H1 (cell line): ENCODE measurements at regions not wholly inside any gene's neighbourhood (a gene's known extent, or its start where the extent isn't known, plus 50 kb on each side); places are given as distances from the start of the nearest gene placed in this dataset.

Experiments
- CTCF ChIA-PET: fragments of 300-600 bp; sonication (Branson Sonifier 250); formaldehyde crosslinking; loops from one replicate; lab custom pipeline; 2021; ENCODE audit not compliant: partially characterized antibody; lab: Charles Lee
- POLR2A ChIA-PET: fragments of 300-600 bp; sonication (Branson Sonifier 250); formaldehyde crosslinking; loops from one replicate; lab custom pipeline; 2021; ENCODE audit warnings: inconsistent platforms; ENCODE audit not compliant: partially characterized antibody; lab: Charles Lee
- DNase-seq, 2 experiments: peaks; one replicate each; pipeline versions ENCODE4 v3.0.0 to v3.0.0-alpha.2; 2010 to 2022; ENCODE audit warnings: low spot score in 2 of 2, low read depth in 1 of 2, mixed read lengths in 1 of 2
- FAIRE-seq: peaks from 2 replicates; lab custom pipeline; 2011; peaks lifted over from hg19 to GRCh38; lab: Jason Lieb, UNC
- H2AFZ ChIP-seq: 2 replicates; pipeline ENCODE4 v1.8.1; 2012; ENCODE audit warnings: low read length, inconsistent platforms
- H2AK5ac ChIP-seq: 2 replicates; pipeline ENCODE4 v1.6.1; 2013; ENCODE audit warnings: low read depth, low read length
- H2BK120ac ChIP-seq: replicated peaks from 2 replicates; pipeline ENCODE3; 2013; ENCODE audit warnings: low read depth, low read length, inconsistent platforms
- H2BK12ac ChIP-seq: 2 replicates; pipeline ENCODE4 v1.6.1; 2013; ENCODE audit warnings: low read depth, low read length
- H2BK15ac ChIP-seq: 2 replicates; pipeline ENCODE4 v1.6.1; 2013; ENCODE audit warnings: low read length
- H2BK20ac ChIP-seq: 2 replicates; pipeline ENCODE4 v1.6.1; 2013; ENCODE audit warnings: low read length
- H2BK5ac ChIP-seq: 2 replicates; pipeline ENCODE4 v1.6.1; 2013; ENCODE audit warnings: low read depth, low read length
- H3K14ac ChIP-seq: 2 replicates; pipeline ENCODE4 v1.6.1; 2013; ENCODE audit warnings: inconsistent platforms; ENCODE audit not compliant: insufficient read length
- H3K18ac ChIP-seq: 2 replicates; pipeline ENCODE4 v1.6.1; 2013; ENCODE audit warnings: low read length; ENCODE audit errors: extremely low read depth
- H3K23ac ChIP-seq: 2 replicates; pipeline ENCODE4 v1.6.1; 2013; ENCODE audit warnings: inconsistent platforms; ENCODE audit not compliant: insufficient read length
- H3K23me2 ChIP-seq: 2 replicates; pipeline ENCODE4 v1.6.1; 2013; ENCODE audit warnings: low read depth, low read length
- H3K27ac ChIP-seq: 2 replicates; pipeline ENCODE4 v1.6.1; 2011; ENCODE audit warnings: low read depth, low read length, inconsistent platforms
- H3K27me3 ChIP-seq, 4 experiments: replicated peaks in 1 of 4; 1 replicate in 1 of 4; 2 replicates in 3 of 4; pipeline versions ENCODE4 v1.6.1 to v1.8.1; 2011 to 2013; ENCODE audit warnings: low read length in 3 of 4, mild to moderate bottlenecking in 3 of 4, inconsistent platforms in 2 of 4, mixed read lengths in 2 of 4, moderate library complexity in 1 of 4; ENCODE audit not compliant: control insufficient read depth in 3 of 4, insufficient read depth in 3 of 4; ENCODE audit errors: extremely low read depth in 1 of 4
- H3K36me3 ChIP-seq, 4 experiments: 2 replicates each; pipeline versions ENCODE4 v1.6.1 to v1.8.1; 2011 to 2013; ENCODE audit warnings: mild to moderate bottlenecking in 4 of 4, low read length in 3 of 4, moderate library complexity in 2 of 4, control low read depth in 1 of 4, inconsistent platforms in 1 of 4; ENCODE audit not compliant: insufficient read depth in 4 of 4, control insufficient read depth in 2 of 4
- H3K4ac ChIP-seq: replicated peaks from 2 replicates; pipeline ENCODE3; 2013; ENCODE audit warnings: low read length, low read depth, mixed read lengths, inconsistent platforms; ENCODE audit not compliant: insufficient read length
- H3K4me1 ChIP-seq, 4 experiments: replicated peaks in 1 of 4; 1 replicate in 1 of 4; 2 replicates in 3 of 4; pipeline versions ENCODE4 v1.6.1 to v1.8.1; 2011 to 2013; ENCODE audit warnings: low read length in 3 of 4, inconsistent platforms in 2 of 4, mixed read lengths in 1 of 4; ENCODE audit not compliant: insufficient read depth in 4 of 4, control insufficient read depth in 3 of 4
- H3K4me2 ChIP-seq, 2 experiments: 2 replicates each; pipeline versions ENCODE4 v1.6.1 to v1.8.1; 2011 to 2013; ENCODE audit warnings: low read depth in 2 of 2, low read length in 2 of 2, control low read depth in 1 of 2, inconsistent platforms in 1 of 2, mild to moderate bottlenecking in 1 of 2; ENCODE audit not compliant: insufficient read depth in 1 of 2
- H3K4me3 ChIP-seq, 4 experiments: fragments of 200-600, 300-600 bp in 1 of 4; sonication (generic), shearing (Covaris generic), sonication (Bioruptor Twin) in 1 of 4; 2 replicates each; pipeline versions ENCODE4 v1.5.1 to v1.8.1; 2011 to 2016; ENCODE audit warnings: low read length in 4 of 4, low read depth in 3 of 4, control low read depth in 2 of 4, inconsistent platforms in 2 of 4, mild to moderate bottlenecking in 2 of 4, mixed read lengths in 1 of 4, moderate library complexity in 1 of 4; ENCODE audit not compliant: insufficient read depth in 2 of 4; ENCODE audit errors: extremely low read depth in 1 of 4
- H3K56ac ChIP-seq: replicated peaks from 2 replicates; pipeline ENCODE3; 2013; ENCODE audit warnings: low read depth, mild to moderate bottlenecking, mixed read lengths, low read length, inconsistent platforms; ENCODE audit not compliant: insufficient read length
- H3K79me1 ChIP-seq: 2 replicates; pipeline ENCODE4 v1.6.1; 2013; ENCODE audit warnings: low read depth, low read length, control low read depth
- H3K79me2 ChIP-seq, 2 experiments: 2 replicates each; pipeline versions ENCODE4 v1.6.1 to v1.8.1; 2012 to 2013; ENCODE audit warnings: low read length in 2 of 2, mild to moderate bottlenecking in 2 of 2, inconsistent platforms in 1 of 2; ENCODE audit not compliant: insufficient read depth in 2 of 2, control insufficient read depth in 1 of 2
- H3K9ac ChIP-seq, 4 experiments: replicated peaks in 1 of 4; 1 replicate in 1 of 4; 2 replicates in 3 of 4; pipeline versions ENCODE4 v1.6.1 to v1.8.1; 2011 to 2013; ENCODE audit warnings: low read depth in 3 of 4, low read length in 3 of 4, control low read depth in 2 of 4, mild to moderate bottlenecking in 2 of 4, moderate library complexity in 2 of 4, inconsistent platforms in 1 of 4; ENCODE audit errors: extremely low read depth in 1 of 4
- H3K9me3 ChIP-seq, 2 experiments: 2 replicates each; pipeline versions ENCODE4 v1.6.1 to v1.8.1; 2012 to 2013; ENCODE audit warnings: mild to moderate bottlenecking in 2 of 2, moderate library complexity in 2 of 2, control low read depth in 1 of 2, inconsistent platforms in 1 of 2, low read depth in 1 of 2, low read length in 1 of 2, mixed read lengths in 1 of 2; ENCODE audit not compliant: insufficient read depth in 2 of 2
- H4K20me1 ChIP-seq, 2 experiments: replicated peaks in 1 of 2; 2 replicates each; pipeline versions ENCODE3 to v1.8.1; 2011 to 2013; ENCODE audit warnings: inconsistent platforms in 2 of 2, low read length in 2 of 2, mild to moderate bottlenecking in 1 of 2; ENCODE audit not compliant: insufficient read depth in 2 of 2, control insufficient read depth in 1 of 2
- H4K5ac ChIP-seq: 2 replicates; pipeline ENCODE4 v1.6.1; 2013; ENCODE audit warnings: low read length, low read depth, mixed read lengths, inconsistent platforms; ENCODE audit not compliant: insufficient read length
- H4K8ac ChIP-seq: 2 replicates; pipeline ENCODE4 v1.8.0; 2013; ENCODE audit warnings: mild to moderate bottlenecking, moderate library complexity, low read length, inconsistent platforms; ENCODE audit not compliant: insufficient read depth; ENCODE audit errors: extremely low read depth
- H4K91ac ChIP-seq: replicated peaks from 2 replicates; pipeline ENCODE3; 2013; ENCODE audit warnings: low read length, mixed read lengths, inconsistent platforms; ENCODE audit not compliant: insufficient read length
- CEBPB ChIP-seq: IDR thresholded peaks from 2 replicates; pipeline ENCODE4 v1.6.1; 2012; ENCODE audit warnings: low read depth, low read length
- MAX ChIP-seq: IDR thresholded peaks from 2 replicates; pipeline ENCODE4 v1.6.1; 2012; ENCODE audit warnings: inconsistent platforms
- NRF1 ChIP-seq: IDR thresholded peaks from 2 replicates; pipeline ENCODE4 v1.6.1; 2011; ENCODE audit warnings: mild to moderate bottlenecking, low read depth, low read length, improper control_type of control experiment
- POLR2A ChIP-seq, 2 experiments: IDR thresholded peaks; 1 replicate in 1 of 2; 2 replicates in 1 of 2; pipeline ENCODE4 v1.6.1; 2011; ENCODE audit warnings: low read depth in 2 of 2, low read length in 2 of 2, mild to moderate bottlenecking in 2 of 2; ENCODE audit errors: control extremely low read depth in 1 of 2
- POU5F1 ChIP-seq: IDR thresholded peaks from 2 replicates; pipeline ENCODE4 v1.6.1; 2011; ENCODE audit warnings: low read depth, mild to moderate bottlenecking, low read length, moderate library complexity
- SIX5 ChIP-seq: IDR thresholded peaks from 2 replicates; pipeline ENCODE4 v1.6.1; 2011; ENCODE audit warnings: mild to moderate bottlenecking, low read depth, low read length
- whole genome bisulfite sequencing, 2 experiments: shearing (Covaris generic) in 1 of 2; methylation state at CpG; one replicate each; pipeline versions ENCODE4 v1.1.6 to v1.1.7; 2013 to 2015; ENCODE audit warnings: low lambda C conversion rate in 2 of 2, mixed read lengths in 2 of 2, inconsistent platforms in 1 of 2, low coverage in 1 of 2, missing lambda C conversion rate in 1 of 2; ENCODE audit not compliant: insufficient replicate concordance in 2 of 2, insufficient coverage in 1 of 2, insufficient read length in 1 of 2; ENCODE audit errors: extremely low coverage in 1 of 2, missing lambda C conversion rate in 1 of 2; 5-methylcytosine and 5-hydroxymethylcytosine counted together

GRCh38 chr15:22258398-22259150 lies 178.2 kb downstream of the OR4M2 start:
- no peak for TF ChIP-seq MAX
- no peak for TF ChIP-seq POU5F1
- no peak for TF ChIP-seq SIX5
- TF ChIP-seq CEBPB = no peak
- TF ChIP-seq POLR2A (IDR thresholded peaks at IDR 0.05; ENCODE audit: control extremely low read depth in 1 of 2, low read depth in 2 of 2, low read length in 2 of 2) = no peak
- no peak for TF ChIP-seq NRF1
- ChIA-PET CTCF (no interaction called here), POLR2A (no interaction called here)
- WGBS, 2 experiments = 96% methylated on average over 14 of the region's 59 CpGs; no CpG with 5 or more reads in 1 of the 2 experiments
- FAIRE-seq = no peak
- H4K5ac ChIP-seq = no peak overlapping the region
- H3K9me3 ChIP-seq = peaks cover 13 to 82% of the 10 kb centered on the region in 2 experiments; a peak in 3 of 4 replicates
- H2BK15ac ChIP-seq = no peak overlapping the region
- no peak overlapping the region for H2BK120ac ChIP-seq
- no peak overlapping the region for H2AFZ ChIP-seq
- H3K79me1 ChIP-seq = no peaks in the 10 kb centered on the region
- no peak for DNase-seq
- no peak overlapping the region for H3K56ac ChIP-seq
- H3K23me2 ChIP-seq = no peaks in the 10 kb centered on the region
- no peak overlapping the region for H3K14ac ChIP-seq
- no peak overlapping the region for H2BK20ac ChIP-seq
- no peak overlapping the region for H2AK5ac ChIP-seq
- no peak overlapping the region for H3K9ac ChIP-seq
- H3K27me3 ChIP-seq = no peaks in the 10 kb centered on the region
- no peaks in the 10 kb centered on the region for H4K20me1 ChIP-seq
- no peaks in the 10 kb centered on the region for H3K4me1 ChIP-seq
- no peak overlapping the region for H3K4me3 ChIP-seq
- no peak overlapping the region for H3K27ac ChIP-seq
- H3K18ac ChIP-seq = no peak overlapping the region
- no peak overlapping the region for H2BK5ac ChIP-seq
- no peak overlapping the region for H3K23ac ChIP-seq
- H3K4ac ChIP-seq = no peak overlapping the region
- H3K79me2 ChIP-seq = no peaks in the 10 kb centered on the region
- H3K4me2 ChIP-seq = no peak overlapping the region
- H2BK12ac ChIP-seq = no peak overlapping the region
- no peaks in the 10 kb centered on the region; a peak in 1 of 8 replicates for H3K36me3 ChIP-seq
- H4K8ac ChIP-seq = no peak overlapping the region
- H4K91ac ChIP-seq = no peak overlapping the region
